ENCODE measurements at regions not wholly inside any gene's neighbourhood (a gene's known extent, or its start where the extent isn't known, plus 50 kb on each side); places are given as distances from the start of the nearest gene placed in this dataset.

- no peak overlapping the region for H3K4me3 ChIP-seq (replicated peaks in 1 of 2; ENCODE audit: low read depth in 2 of 2, low read length in 2 of 2)
- peak; percentile 66 to 94 for DNase-seq (ENCODE audit: low read depth in 2 of 2)
- TF ChIP-seq, protein P1, sequence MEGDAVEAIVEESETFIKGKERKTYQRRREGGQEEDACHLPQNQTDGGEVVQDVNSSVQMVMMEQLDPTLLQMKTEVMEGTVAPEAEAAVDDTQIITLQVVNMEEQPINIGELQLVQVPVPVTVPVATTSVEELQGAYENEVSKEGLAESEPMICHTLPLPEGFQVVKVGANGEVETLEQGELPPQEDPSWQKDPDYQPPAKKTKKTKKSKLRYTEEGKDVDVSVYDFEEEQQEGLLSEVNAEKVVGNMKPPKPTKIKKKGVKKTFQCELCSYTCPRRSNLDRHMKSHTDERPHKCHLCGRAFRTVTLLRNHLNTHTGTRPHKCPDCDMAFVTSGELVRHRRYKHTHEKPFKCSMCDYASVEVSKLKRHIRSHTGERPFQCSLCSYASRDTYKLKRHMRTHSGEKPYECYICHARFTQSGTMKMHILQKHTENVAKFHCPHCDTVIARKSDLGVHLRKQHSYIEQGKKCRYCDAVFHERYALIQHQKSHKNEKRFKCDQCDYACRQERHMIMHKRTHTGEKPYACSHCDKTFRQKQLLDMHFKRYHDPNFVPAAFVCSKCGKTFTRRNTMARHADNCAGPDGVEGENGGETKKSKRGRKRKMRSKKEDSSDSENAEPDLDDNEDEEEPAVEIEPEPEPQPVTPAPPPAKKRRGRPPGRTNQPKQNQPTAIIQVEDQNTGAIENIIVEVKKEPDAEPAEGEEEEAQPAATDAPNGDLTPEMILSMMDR (IDR thresholded peaks at IDR 0.05; ENCODE audit: low read depth, low read length), result no peak
These were observed 53.6 kb upstream of the PKDCC start for GRCh38 chr2:41994233-41994637.

GRCh38 chr2:41994661-41995060 is 53.2 kb upstream of the PKDCC start:
- H3K4me3 ChIP-seq (replicated peaks in 1 of 2; ENCODE audit: low read depth in 2 of 2, low read length in 2 of 2), result no peak overlapping the region
- no peak for DNase-seq (ENCODE audit: low read depth in 2 of 2)
- TF ChIP-seq, protein P1 (IDR thresholded peaks at IDR 0.05; ENCODE audit: low read depth, low read length), result no peak

DNA sequence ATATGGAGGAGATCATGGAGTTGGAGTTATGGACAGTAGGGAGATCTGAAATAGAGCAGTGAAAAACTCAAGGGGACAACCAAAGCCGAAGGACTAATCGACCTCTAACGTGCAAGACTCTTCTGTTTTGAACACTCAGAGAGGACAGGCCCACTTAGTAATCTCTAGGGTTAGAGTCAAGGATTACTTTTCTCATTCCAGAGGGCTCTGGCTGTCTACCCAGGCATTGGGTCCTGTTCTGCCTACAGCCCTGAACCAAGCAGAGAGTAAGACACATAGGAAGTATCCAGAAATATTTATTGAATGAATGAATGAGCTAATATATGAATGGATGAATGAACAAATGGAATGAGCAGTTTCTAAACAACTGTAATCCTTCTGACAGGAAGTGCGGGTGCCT is 50.3 kb upstream of the PKDCC start:
- no peak overlapping the region for H3K4me3 ChIP-seq (replicated peaks in 1 of 2; ENCODE audit: low read depth in 2 of 2, low read length in 2 of 2)
- TF ChIP-seq, protein P1 (IDR thresholded peaks at IDR 0.05; ENCODE audit: low read depth, low read length), result no peak
- no peak for DNase-seq (ENCODE audit: low read depth in 2 of 2)

Data from cardiac fibroblast (primary cell).